GM19397 (cell line): ENCODE measurements at regions not wholly inside any gene's neighbourhood (a gene's known extent, or its start where the extent isn't known, plus 50 kb on each side); places are given as distances from the start of the nearest gene placed in this dataset.

Source experiments
- ATAC-seq: cut with Tn5 transposase; IDR thresholded peaks from one replicate; pipeline ENCODE4 v1.9.1; 2021; ENCODE audit warnings: mild to moderate bottlenecking, moderate library complexity; ENCODE audit not compliant: unreplicated experiment

- ATAC-seq: no peak
These were observed 301.1 kb upstream of the FOXF1 start for GRCh38 chr16:86209202-86209601.

- ATAC-seq: no peak
These were observed 299.7 kb upstream of the FOXF1 start for GRCh38 chr16:86210403-86211193.

- no peak for ATAC-seq
These were observed 299.1 kb upstream of the FOXF1 start for GRCh38 chr16:86211265-86211664.

GRCh38 chr16:86211800-86212199 is 298.5 kb upstream of the FOXF1 start:
- ATAC-seq: no peak

GRCh38 chr16:86212706-86213436 is 297.5 kb upstream of the FOXF1 start:
- ATAC-seq: no peak

GRCh38 chr16:86213437-86214205 is 296.7 kb upstream of the FOXF1 start:
- no peak for ATAC-seq

GRCh38 chr16:86214326-86215232 is 295.7 kb upstream of the FOXF1 start:
- ATAC-seq: no peak

GRCh38 chr16:86215233-86215978 is 294.9 kb upstream of the FOXF1 start:
- no peak for ATAC-seq

GRCh38 chr16:86215979-86216585 is 294.2 kb upstream of the FOXF1 start:
- ATAC-seq: no peak

- ATAC-seq: no peak
These were observed 293.7 kb upstream of the FOXF1 start for GRCh38 chr16:86216591-86216990.

- ATAC-seq: no peak
These were observed 293.1 kb upstream of the FOXF1 start for GRCh38 chr16:86217001-86217890.

- ATAC-seq: no peak
These were observed 292.4 kb upstream of the FOXF1 start for GRCh38 chr16:86217891-86218270.

GRCh38 chr16:86218479-86219170 is 291.7 kb upstream of the FOXF1 start:
- no peak for ATAC-seq

GRCh38 chr16:86219655-86220445 is 290.5 kb upstream of the FOXF1 start:
- no peak for ATAC-seq

GRCh38 chr16:86220561-86220960 is 289.8 kb upstream of the FOXF1 start:
- no peak for ATAC-seq

- ATAC-seq: no peak
These were observed 289.2 kb upstream of the FOXF1 start for GRCh38 chr16:86221085-86221484.

- no peak for ATAC-seq
These were observed 287.8 kb upstream of the FOXF1 start for GRCh38 chr16:86222547-86222946.
